Right renal pelvis (tissue), 4 donors: ENCODE measurements at regions not wholly inside any gene's neighbourhood (a gene's known extent, or its start where the extent isn't known, plus 50 kb on each side); places are given as distances from the start of the nearest gene placed in this dataset.

Experiments used
- DNase-seq, 4 donors: peaks; one replicate each; pipeline ENCODE4 v3.0.0-alpha.2; 2013; ENCODE audit warnings: low read depth in 4 of 4, low spot score in 3 of 4, missing footprints in 1 of 4

DNA sequence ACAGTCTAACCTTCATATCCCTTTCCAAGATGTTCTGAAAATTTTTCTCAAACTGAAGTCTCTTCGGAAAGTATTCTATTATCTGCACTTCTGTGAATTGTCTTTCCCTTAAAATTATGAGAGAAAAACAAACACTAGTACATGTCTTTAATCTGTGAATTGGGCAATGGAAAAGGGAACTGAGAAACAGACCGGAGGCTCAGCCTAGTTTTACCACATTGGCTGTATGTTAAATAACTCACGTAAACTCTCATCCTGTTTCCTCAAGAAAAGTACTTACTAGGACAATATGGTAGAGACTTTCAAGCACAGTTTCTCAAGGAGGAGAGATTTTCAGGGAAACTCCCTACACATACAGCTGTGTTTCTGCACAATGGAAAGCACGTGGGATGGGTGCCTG is 982.2 kb upstream of the SEMA6D start:
- no peak for DNase-seq

DNA sequence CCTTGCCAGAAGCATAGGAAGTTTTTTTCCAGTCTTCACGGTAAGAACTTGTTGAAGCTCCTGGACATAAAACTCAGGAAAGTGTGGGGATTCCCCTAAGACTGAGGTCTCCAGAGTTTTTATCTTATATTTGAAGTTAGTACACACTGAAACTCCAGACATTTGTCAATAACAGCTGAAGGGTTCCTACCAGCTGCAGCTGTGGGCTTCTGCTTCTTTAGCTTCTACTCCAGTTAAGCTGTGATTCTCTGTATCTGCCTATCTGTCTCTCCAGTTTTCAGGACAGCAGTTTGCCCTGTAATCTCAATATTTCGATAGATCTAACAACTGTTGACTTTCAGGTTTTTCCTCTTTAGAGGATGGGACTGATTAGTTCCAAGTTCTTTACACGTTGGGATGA is 966.0 kb upstream of the SEMA6D start:
- no peak for DNase-seq

DNA sequence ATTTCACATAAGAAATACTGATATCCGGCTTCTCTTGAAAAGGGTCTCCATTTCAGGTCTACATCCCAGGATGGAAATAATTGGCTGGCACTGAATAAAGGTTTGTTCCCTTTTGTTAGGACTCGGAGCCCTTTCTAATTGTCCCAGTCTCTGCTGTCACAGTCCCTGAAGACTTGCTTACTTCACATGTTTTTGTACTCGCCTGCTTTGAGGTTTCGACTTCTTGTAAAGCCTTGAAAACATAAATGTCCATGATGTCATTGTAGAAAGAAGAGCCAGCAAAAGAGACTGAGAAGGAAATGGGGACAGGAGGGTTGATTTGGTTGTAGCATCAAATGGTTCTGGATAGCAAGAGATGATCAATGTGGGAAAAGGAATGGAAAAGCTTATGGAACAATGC is 963.4 kb upstream of the SEMA6D start:
- DNase-seq, result no peak

DNA sequence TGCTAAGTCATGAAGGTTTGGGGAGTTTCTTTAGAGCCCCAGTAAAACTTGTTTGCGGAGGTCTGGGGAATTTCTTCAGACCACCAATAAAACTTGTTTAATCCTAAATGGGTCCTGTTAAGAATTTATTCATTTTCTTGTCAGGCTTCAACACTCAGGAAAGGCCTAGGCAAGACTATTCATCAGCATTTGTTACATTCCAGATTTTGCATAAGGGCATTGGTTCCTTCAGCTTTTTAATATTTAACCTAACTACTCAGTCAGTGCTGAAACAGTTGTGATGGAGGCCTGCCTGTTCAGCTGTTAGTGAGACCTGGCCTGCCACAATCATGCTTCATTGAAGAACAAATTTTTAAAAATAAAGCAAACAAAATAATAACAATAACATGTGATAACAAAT is 954.2 kb upstream of the SEMA6D start:
- DNase-seq, result no peak

DNA sequence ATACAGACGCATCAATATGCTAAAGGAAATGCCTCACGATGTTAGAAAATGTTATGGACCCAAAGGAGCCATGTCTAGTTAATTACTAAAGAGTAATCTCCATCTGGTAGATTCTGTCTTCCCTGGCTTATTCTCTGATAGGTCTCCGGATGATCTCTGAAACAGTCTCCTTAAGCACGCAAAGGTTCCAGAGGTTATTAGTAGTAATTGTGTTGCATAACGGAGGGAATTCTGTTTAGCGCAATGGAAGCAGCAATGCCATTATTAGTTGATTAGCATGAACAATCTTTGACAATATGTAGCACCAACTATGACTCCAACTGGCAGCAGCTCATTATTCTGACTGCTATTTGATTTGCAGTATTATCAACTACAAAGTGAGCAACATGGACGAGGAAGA is 952.5 kb upstream of the SEMA6D start:
- DNase-seq, result no peak

DNA sequence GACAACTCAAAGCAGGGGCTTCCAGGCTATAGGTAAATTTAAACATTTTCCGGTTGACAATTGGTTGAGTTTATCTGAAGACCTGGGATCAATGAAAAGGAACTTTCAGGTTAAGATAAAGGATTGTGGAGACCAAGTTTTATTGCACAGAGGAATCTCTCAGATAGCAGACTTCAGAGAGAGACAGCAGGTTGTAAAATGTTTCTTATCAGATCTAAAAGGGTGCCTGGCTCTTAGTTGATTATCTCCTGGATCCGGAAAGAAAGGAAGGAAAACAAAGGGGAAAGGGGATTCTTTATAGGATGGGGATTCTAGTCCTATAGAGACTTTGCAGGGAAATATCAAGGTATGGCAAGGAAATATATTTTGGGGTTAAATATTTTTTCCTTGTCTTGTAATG is 951.3 kb upstream of the SEMA6D start:
- DNase-seq, result no peak

DNA sequence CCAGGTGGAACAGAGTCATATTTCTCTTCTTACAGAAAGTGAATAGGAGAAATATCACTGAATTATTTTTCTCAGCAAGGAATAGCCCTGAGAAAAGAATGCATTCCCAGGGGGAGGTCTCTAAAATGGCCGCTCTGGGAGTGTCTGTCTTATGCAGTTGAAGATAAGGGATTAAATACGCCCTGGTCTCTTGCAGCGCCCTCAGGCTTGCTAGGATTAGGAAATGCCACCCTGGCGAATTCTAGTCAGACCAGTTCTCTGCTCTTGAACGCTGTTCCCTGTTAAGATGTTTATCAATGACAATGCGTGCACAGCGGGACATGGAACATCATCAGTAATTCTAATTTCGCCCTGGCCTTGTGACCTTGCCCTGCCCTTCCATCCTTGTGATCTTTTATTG is 949.0 kb upstream of the SEMA6D start:
- no peak for DNase-seq

DNA sequence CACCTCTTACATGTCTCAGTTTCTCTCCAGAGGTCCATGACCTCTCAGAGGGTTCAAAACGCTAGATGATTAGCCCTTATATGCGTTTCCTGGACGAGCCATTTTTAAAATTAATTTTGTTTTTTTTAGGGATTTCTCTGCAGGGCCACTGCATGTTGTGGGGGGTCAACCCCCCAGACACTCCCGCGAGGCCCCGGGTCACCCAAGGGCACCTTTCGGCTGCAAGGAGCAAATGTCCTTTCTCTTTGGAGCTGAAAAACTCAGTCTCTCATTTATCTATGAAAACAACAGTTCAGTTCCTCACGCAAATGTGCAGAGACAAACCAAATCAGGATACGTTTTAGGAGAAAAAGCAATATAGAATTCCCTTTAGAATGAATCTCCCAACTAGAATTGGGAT is 944.3 kb upstream of the SEMA6D start:
- no peak for DNase-seq

DNA sequence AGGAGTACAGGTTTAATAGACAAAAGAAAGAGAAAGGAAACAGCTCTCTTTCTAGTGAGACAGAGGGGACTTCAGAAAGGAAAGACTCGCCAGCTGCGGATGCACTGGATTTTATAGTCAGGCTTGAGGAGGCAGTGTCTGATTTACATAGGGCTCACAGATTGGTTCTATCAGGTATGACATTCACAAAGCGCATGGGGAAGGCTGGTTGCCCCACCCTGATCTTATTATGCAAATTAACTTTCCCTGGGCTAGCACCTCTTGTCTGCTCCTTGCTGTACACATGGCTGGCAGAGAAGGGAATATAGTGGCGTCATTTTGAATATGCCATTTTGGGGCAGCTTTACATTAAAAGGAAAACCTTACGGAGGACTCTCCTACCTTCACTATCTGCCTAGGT is 938.4 kb upstream of the SEMA6D start:
- no peak for DNase-seq

DNA sequence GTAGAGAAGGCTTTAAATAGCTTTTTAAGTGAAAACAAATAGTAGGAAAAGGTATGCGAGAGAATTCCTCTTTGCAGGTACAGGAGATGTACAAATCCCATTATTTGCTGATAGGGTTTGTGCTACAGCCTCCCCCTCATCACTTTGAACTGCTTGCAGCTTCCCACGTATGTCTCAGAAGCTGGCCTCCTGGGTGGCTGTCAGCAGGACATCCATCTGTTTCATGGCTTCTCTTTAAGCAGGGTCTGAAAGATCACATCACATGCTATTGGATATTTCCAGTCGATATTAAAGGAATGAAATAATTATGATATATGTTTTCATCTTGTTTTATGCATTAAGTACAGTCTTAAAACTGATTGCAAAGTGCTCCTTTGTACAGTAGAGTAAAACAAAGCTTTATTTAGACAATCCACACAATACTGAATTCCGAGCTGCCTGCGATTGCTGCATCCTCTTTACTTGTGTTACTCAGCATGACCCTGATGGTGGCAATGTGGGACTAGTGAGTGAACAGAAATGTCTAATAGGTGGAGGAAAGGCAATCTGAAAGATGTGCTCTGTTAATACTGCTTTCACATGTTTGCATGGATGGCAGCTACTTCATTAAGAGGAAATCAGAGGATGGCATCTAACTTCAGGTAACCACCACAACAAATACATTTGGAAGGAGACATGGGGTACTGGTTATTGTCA is 930.6 kb upstream of the SEMA6D start:
- DNase-seq, result no peak

DNA sequence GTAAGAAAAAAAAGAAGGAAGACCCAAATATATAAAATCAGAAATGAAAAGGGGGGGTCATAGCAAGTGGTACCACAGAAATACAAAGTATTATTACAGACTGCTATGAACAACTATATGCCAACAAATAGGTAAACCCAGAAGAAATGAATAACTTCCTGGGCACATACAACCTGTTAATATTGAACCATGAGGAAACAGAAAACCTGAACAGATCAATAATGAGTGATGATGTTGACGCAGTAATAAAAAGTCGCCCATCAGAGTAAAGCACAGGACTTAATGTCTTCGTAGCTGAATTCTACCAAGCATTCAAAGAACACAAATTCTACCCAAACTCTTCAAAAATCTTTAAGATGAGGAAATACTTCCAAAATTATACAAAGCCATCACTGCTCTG is 921.6 kb upstream of the SEMA6D start:
- no peak for DNase-seq

DNA sequence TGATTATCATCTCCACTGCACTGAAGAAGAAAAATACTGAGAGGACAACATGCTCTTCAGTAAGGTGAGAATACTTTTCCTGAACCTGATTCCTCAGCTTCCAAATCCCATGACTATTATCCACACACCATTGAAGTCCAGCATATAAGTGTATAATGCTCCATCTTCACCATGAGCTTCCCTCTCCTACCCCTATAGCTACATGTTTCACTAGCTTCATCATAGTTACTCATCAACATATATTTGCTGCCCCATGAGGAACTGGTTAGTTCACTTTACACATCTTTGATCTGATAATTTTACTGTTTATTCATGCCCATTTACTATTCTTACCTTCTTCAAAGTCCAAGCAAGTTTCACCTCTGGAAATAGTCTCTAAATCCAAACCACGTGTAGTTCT is 908.5 kb upstream of the SEMA6D start:
- DNase-seq, result no peak

DNA sequence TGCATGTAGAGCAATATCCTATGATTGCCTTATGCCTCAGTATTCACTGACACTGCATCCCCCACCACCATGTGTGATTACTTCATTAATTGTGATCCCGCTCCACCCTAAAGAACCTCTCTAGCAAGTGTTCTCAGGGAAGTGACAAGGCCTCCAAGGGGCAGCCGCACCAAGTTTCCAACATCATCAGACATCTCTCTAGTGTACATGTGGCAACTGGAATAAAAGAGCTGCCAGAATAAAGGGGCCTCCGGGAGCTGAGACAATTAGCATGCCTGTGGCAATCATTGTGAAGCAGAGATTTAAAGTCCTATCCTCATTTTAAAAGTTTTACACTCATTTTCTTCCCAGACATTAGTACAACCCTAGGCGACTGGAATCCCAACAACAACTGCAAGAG is 902.1 kb upstream of the SEMA6D start:
- DNase-seq, result no peak

DNA sequence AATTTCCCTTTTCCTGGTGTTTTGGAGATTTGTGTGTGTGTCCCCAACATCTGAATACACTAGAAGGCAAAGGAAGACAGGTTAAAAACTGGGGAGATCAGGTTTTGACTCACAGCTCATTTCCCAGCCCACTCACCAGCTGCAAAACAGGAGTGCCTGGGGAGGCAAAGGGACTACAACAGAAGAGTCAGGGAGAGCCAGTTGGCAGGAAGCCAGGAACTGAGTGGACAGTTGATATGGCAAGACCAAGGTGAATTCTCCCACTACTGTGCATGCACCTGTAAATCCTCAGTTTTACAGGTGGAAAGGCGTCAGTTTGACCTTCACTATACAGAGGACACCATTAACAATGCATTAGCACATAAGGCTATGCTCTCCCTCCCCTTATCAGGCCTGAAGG is 901.5 kb upstream of the SEMA6D start:
- no peak for DNase-seq

DNA sequence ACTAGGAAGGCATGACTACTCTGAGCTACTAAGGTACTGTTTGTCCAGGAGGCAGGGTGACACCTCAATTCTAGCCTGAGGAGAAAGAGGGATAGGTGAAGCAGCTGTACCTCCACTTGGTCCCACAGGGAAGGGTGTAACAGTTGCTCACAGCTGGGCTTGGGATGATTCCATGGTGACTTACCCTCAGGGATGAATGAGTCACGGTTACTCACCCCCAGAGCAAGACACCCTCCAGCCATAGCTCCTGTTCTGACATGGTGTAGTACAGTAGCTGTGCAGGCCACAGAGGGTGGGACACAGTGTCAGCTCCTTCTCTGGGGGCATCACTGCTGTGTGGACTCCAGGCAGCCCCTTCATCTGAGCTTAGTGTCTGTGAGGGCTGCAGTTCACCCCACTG is 868.6 kb upstream of the SEMA6D start:
- no peak for DNase-seq

DNA sequence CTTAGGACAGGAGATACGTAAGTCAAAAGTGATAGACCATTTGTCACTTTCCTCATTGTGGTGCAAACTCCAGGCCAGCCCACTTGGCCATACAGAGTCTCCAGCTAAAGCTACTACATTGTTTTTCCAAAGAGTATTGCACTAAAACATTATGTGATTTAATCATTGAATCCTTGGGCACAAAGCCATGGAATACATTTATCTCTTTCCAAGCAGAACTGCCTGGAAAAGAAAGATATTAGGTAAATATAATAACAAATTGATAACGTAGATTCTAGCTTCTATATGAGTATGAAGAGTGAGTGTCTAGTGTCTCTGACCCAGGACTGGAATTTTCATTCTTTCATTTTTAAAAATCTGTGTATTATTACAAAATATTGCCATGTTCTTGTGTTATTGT is 863.7 kb upstream of the SEMA6D start:
- DNase-seq, result no peak

DNA sequence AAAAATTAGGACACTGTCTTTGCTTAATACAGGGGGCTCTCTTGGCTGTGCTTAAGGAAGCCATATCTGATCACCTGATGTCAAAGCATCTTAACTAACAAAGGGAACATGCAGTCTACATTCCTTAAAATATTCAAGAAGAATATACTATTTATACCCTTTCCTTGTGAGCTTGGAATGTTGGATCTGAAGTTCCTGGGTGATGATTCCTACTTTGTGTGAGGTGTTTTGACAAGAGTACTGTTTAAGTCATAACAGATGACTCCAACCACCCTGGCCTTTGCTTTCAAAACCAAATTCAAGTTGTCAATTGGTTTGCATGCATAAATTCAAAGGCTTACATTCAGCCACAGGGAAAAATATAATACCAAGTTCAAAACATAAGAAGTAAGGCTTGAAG is 862.7 kb upstream of the SEMA6D start:
- DNase-seq, result no peak

DNA sequence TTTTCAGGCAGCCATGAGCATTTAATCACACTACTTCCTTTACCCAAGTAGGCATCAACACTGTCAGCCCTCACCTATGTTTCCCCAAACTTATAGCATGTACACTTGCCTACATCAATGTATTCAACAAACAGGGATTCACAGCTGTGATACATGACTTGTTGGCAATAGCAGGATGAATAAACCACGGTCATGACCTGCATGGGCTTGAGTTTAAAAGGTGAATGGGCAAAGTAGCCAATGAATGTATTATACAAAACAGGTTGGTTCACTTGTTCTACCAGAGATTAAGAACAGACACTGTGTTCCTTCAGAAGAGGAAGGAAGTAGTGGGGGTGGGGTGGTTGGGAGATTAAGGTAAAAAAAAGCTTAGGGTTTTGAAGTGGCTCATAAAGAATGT is 861.9 kb upstream of the SEMA6D start:
- no peak for DNase-seq

DNA sequence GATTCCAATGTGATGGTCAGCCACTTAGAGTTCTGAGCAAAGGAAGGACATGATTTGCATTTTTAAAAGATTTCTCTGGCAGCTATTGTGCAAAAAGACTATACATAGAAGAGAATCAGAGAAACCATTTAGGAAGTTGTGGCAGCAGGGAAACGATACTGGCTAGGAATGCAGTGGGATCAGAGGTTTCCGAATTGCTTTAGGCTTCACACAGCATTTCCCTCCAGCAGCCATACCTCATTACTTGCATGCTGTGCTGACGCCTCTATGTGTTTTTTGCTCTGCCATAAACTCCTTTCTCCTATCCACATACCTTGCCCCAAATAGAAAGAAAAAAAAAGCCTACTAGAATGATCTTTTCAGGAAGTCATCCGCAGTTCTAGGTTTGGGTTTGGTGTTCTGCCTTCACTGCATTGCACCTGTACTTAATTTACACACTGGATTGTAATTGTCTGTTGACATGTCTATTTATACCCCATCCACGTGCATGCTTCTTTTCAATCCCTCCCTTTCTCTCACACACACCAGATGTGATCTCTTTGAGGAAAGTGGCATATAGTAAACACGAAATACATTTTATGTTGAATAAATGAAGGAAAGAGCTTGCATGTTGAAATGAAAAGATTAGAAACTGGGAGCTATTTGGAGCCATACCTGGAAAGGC is 860.3 kb upstream of the SEMA6D start:
- no peak for DNase-seq

DNA sequence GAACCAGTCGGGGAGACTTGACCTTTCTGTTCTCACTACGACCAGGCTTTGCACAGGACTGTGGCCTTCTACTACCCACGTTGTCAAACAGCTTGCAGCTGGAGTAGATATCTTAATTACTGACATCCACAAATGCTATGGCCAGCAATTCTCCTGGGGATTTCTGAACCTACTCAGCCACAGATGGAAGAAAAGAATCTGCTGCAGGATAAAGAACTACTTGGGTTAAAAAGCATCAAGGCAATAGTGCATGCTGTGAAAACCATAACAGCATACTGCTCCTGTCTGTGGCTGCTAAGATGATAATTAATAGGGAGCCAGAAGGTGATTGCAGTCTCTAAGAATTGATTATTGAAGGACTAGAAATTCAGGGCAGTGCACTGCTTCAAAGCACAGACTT is 859.2 kb upstream of the SEMA6D start:
- no peak for DNase-seq

DNA sequence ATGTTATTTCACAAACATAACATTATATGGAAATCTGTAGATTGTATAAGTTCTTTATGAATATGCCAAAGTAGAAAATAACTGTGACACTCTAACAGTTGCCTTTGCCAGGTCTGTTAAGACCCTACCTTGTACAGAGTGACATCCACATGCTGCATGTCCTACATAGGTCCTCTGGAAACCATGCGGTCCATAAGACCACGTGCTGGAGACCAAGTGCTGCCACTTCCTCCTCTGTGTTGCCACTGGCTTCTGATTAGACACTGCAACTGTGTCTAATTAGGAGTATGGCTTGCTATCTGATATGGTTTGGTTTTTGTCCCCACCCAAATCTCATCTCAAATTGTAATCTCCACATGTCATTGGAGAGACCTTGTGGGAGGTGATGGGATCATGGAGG is 855.5 kb upstream of the SEMA6D start:
- no peak for DNase-seq

DNA sequence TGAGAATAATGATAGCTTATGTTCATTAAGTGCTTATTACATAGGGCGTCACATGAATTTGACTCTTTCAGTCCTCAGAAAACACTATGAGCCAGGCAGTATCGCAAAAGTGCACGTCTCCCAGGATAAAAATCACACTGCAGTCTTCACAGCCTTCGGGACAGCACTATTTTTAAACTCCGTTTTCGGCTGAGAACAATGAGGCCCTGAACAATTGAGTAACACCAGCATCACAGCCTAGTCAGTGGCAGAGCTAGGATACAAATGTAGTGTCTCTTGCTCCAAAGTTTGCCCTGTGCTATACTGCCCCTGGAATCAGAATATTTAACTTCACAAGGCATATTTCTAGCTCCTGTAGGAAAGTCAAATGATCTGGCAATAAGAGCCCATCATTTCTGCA is 852.1 kb upstream of the SEMA6D start:
- no peak for DNase-seq
